Endothelial cell of umbilical vein (primary cell): ENCODE measurements at regions not wholly inside any gene's neighbourhood (a gene's known extent, or its start where the extent isn't known, plus 50 kb on each side); places are given as distances from the start of the nearest gene placed in this dataset.

Source experiments
- BruUV-seq: library from RNA; stranded (reverse); fragments of 400-500 nt; replicated peaks from 2 replicates; lab custom pipeline; 2021; lab: Mats Ljungman, UMichigan
- CTCF ChIA-PET: fragments of 300-600, 350-600 bp; sonication (Branson Sonifier 250); formaldehyde crosslinking; loops from one replicate; lab custom pipeline; 2021; ENCODE audit warnings: antibody characterized with exemption, inconsistent platforms; lab: Charles Lee
- POLR2A ChIA-PET: fragments of 300-600, 350-600 bp; sonication (Branson Sonifier 250); formaldehyde crosslinking; loops from one replicate; lab custom pipeline; 2021; ENCODE audit warnings: antibody characterized with exemption, inconsistent platforms; lab: Charles Lee
- DNase-seq: peaks from one replicate; pipeline ENCODE4 v3.0.0-alpha.2; 2011; ENCODE audit warnings: low read depth, low spot score
- FAIRE-seq: peaks from 2 replicates; lab custom pipeline; 2011; peaks lifted over from hg19 to GRCh38; lab: Jason Lieb, UNC
- H2AFZ ChIP-seq: 2 replicates; pipeline ENCODE4 v1.6.0; 2012; ENCODE audit warnings: low read depth, low read length, control low read depth, inconsistent platforms
- H3K27ac ChIP-seq: 2 replicates; pipeline ENCODE4 v1.5.1; 2011; ENCODE audit warnings: low read depth, mild to moderate bottlenecking, control low read depth, low read length, moderate library complexity; ENCODE audit not compliant: insufficient read depth
- H3K27me3 ChIP-seq, 2 experiments: 2 replicates each; pipeline versions ENCODE4 v1.6.0 to v1.6.1; 2011; ENCODE audit warnings: low read length in 2 of 2, mixed read lengths in 1 of 2; ENCODE audit not compliant: control insufficient read depth in 2 of 2, insufficient read depth in 2 of 2
- H3K36me3 ChIP-seq, 2 experiments: 2 replicates in 1 of 2; 3 replicates in 1 of 2; pipeline ENCODE4 v1.5.1; 2011; ENCODE audit warnings: low read length in 2 of 2, mild to moderate bottlenecking in 1 of 2, moderate library complexity in 1 of 2; ENCODE audit not compliant: control insufficient read depth in 2 of 2, insufficient read depth in 2 of 2; ENCODE audit errors: extremely low read depth in 1 of 2
- H3K4me1 ChIP-seq: 3 replicates; pipeline ENCODE4 v1.5.1; 2011; ENCODE audit warnings: mild to moderate bottlenecking, low read length; ENCODE audit not compliant: control insufficient read depth, insufficient read depth; ENCODE audit errors: extremely low read depth
- H3K4me2 ChIP-seq: 2 replicates; pipeline ENCODE4 v1.6.1; 2011; ENCODE audit warnings: low read length, control low read depth, mixed read lengths; ENCODE audit not compliant: insufficient read depth
- H3K4me3 ChIP-seq, 3 experiments: fragments of 200-600 bp in 1 of 3; sonication (generic), shearing (Covaris generic) in 1 of 3; replicated peaks in 1 of 3; 2 replicates each; pipeline ENCODE4 v1.5.1; 2011 to 2016; ENCODE audit warnings: control low read depth in 3 of 3, low read length in 3 of 3, mild to moderate bottlenecking in 2 of 3, inconsistent platforms in 1 of 3, low read depth in 1 of 3, moderate library complexity in 1 of 3; ENCODE audit not compliant: insufficient read depth in 1 of 3
- H3K79me2 ChIP-seq: 2 replicates; pipeline ENCODE4 v1.6.0; 2012; ENCODE audit warnings: low read length, inconsistent platforms; ENCODE audit not compliant: control insufficient read depth, insufficient read depth
- H3K9ac ChIP-seq: replicated peaks from 2 replicates; pipeline ENCODE3; 2011; ENCODE audit warnings: low read length, control low read depth; ENCODE audit not compliant: insufficient read depth; ENCODE audit errors: extremely low read depth
- H3K9me1 ChIP-seq: replicated peaks from 3 replicates; pipeline ENCODE4 v1.6.0; 2011; ENCODE audit warnings: mild to moderate bottlenecking, low read length; ENCODE audit not compliant: control insufficient read depth, insufficient read depth; ENCODE audit errors: extremely low read depth
- H3K9me3 ChIP-seq: replicated peaks from 2 replicates; pipeline ENCODE4 v1.5.1; 2012; ENCODE audit warnings: low read length, inconsistent platforms; ENCODE audit not compliant: control insufficient read depth, insufficient read depth
- H4K20me1 ChIP-seq: replicated peaks from 2 replicates; pipeline ENCODE3; 2011; ENCODE audit warnings: mild to moderate bottlenecking, low read length; ENCODE audit not compliant: control insufficient read depth, insufficient read depth; ENCODE audit errors: extremely low read depth
- EZH2 ChIP-seq: IDR thresholded peaks from 2 replicates; pipeline ENCODE4 v1.6.1; 2012; ENCODE audit warnings: borderline replicate concordance, low read depth, mild to moderate bottlenecking, moderate library complexity, low read length, inconsistent platforms; ENCODE audit not compliant: severe bottlenecking
- FOS ChIP-seq: IDR thresholded peaks from 2 replicates; pipeline ENCODE4 v1.6.1; 2011; ENCODE audit warnings: mild to moderate bottlenecking, low read length, moderate library complexity, borderline replicate concordance; ENCODE audit not compliant: insufficient read depth
- GATA2 ChIP-seq: IDR thresholded peaks from 2 replicates; pipeline ENCODE4 v1.7.0; 2011; ENCODE audit warnings: low read depth, mild to moderate bottlenecking, moderate library complexity, mixed read lengths, low read length; ENCODE audit not compliant: insufficient read length, insufficient read depth
- JUN ChIP-seq: IDR thresholded peaks from 2 replicates; pipeline ENCODE4 v1.6.1; 2011; ENCODE audit warnings: borderline replicate concordance, low read depth; ENCODE audit not compliant: insufficient read length, insufficient read depth
- MYC ChIP-seq: IDR thresholded peaks from one replicate; pipeline ENCODE4 v1.6.1; 2011; ENCODE audit warnings: mild to moderate bottlenecking, low read depth, low read length
- POLR2A ChIP-seq: IDR thresholded peaks from 2 replicates; pipeline ENCODE4 v1.6.1; 2012; ENCODE audit warnings: low read depth, mild to moderate bottlenecking, control low read depth, low read length
- POLR2AphosphoS5 ChIP-seq: IDR thresholded peaks from 2 replicates; pipeline ENCODE4 v1.6.1; 2012; ENCODE audit warnings: low read depth, mild to moderate bottlenecking, control low read depth, low read length, moderate library complexity; ENCODE audit not compliant: insufficient read depth
- dilution Hi-C: fragments of 300-500 bp; cut with MboI; formaldehyde crosslinking; loops from one replicate; pipeline ENCODE4 v1.15.0; 2019; ENCODE audit warnings: low sequenced_read_pairs; ENCODE audit not compliant: extremely low pct_ligation_motif_present
- intact Hi-C: fragments of 100-400 bp; cut with micrococcal nuclease; formaldehyde crosslinking; loops from one replicate; pipeline ENCODE4 v1.10.0; 2022
- TF ChIP-seq, protein P1 (sequence below): IDR thresholded peaks from 2 replicates; pipeline ENCODE4 v1.6.1; 2011; ENCODE audit not compliant: insufficient read depth, insufficient read length
- TF ChIP-seq, protein P2 (sequence below), 2 donors: IDR thresholded peaks; 1 replicate in 1 of 2; 2 replicates in 1 of 2; pipeline ENCODE4 v1.5.1; 2011; ENCODE audit warnings: low read length in 2 of 2, mild to moderate bottlenecking in 2 of 2, moderate library complexity in 2 of 2, control low read depth in 1 of 2, inconsistent platforms in 1 of 2, low read depth in 1 of 2; ENCODE audit not compliant: insufficient read depth in 1 of 2; ENCODE audit errors: extremely low read depth in 1 of 2

DNA sequence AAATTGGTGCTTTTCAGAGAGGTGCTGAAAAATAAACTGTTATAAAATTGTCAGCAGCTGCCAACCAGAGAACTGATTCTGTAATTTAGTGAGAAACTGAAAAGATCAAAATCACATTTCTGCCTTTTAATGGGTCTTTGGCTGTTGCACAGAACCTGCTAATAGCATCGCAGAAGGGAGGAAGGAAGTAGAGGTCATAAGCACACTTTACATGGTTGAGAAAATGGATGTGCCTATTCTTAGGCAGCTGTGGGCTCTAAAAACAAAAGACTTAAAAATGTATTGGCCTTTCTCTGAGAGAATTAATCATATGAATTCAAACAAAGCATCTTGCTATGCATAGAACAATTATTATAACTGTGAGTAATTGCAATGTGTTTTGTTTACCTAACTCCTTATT is 1186.9 kb downstream of the DSC3 start:
- TF ChIP-seq JUN (no peak), GATA2 (no peak), EZH2 (no peak), FOS (no peak), POLR2A (no peak), MYC (no peak), POLR2AphosphoS5 (no peak)
- TF ChIP-seq, protein P1, sequence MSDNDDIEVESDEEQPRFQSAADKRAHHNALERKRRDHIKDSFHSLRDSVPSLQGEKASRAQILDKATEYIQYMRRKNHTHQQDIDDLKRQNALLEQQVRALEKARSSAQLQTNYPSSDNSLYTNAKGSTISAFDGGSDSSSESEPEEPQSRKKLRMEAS: no peak
- TF ChIP-seq, protein P2, sequence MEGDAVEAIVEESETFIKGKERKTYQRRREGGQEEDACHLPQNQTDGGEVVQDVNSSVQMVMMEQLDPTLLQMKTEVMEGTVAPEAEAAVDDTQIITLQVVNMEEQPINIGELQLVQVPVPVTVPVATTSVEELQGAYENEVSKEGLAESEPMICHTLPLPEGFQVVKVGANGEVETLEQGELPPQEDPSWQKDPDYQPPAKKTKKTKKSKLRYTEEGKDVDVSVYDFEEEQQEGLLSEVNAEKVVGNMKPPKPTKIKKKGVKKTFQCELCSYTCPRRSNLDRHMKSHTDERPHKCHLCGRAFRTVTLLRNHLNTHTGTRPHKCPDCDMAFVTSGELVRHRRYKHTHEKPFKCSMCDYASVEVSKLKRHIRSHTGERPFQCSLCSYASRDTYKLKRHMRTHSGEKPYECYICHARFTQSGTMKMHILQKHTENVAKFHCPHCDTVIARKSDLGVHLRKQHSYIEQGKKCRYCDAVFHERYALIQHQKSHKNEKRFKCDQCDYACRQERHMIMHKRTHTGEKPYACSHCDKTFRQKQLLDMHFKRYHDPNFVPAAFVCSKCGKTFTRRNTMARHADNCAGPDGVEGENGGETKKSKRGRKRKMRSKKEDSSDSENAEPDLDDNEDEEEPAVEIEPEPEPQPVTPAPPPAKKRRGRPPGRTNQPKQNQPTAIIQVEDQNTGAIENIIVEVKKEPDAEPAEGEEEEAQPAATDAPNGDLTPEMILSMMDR (IDR thresholded peaks at IDR 0.05; ENCODE audit: extremely low read depth in 1 of 2, insufficient read depth in 1 of 2, low read depth in 1 of 2, low read length in 2 of 2): no peak
- H3K79me2 ChIP-seq: no peaks in the 10 kb centered on the region
- H3K9me1 ChIP-seq: no peaks in the 10 kb centered on the region
- no peaks in the 10 kb centered on the region for H3K36me3 ChIP-seq
- H2AFZ ChIP-seq: no peak overlapping the region
- no peaks in the 10 kb centered on the region for H4K20me1 ChIP-seq
- H3K9ac ChIP-seq: no peak overlapping the region
- POLR2A ChIA-PET: no interaction called here
- H3K27ac ChIP-seq: no peak overlapping the region
- FAIRE-seq: no peak
- intact Hi-C loops (no loop called here), dilution Hi-C loops (no loop called here)
- DNase-seq: peak; percentile 8
- no peaks in the 10 kb centered on the region for H3K27me3 ChIP-seq
- no peak overlapping the region for H3K4me3 ChIP-seq
- no TSS peak for BruUV-seq
- no peaks in the 10 kb centered on the region for H3K9me3 ChIP-seq
- no peak overlapping the region for H3K4me2 ChIP-seq
- CTCF ChIA-PET: no interaction called here
- no peaks in the 10 kb centered on the region for H3K4me1 ChIP-seq
